Astrocyte (in vitro differentiated cells and primary cell): ENCODE measurements at regions not wholly inside any gene's neighbourhood (a gene's known extent, or its start where the extent isn't known, plus 50 kb on each side); places are given as distances from the start of the nearest gene placed in this dataset.

Source experiments
- EZH2 ChIP-seq: IDR thresholded peaks from 2 replicates; pipeline ENCODE4 v1.6.1; 2012; ENCODE audit warnings: mild to moderate bottlenecking, low read length, inconsistent platforms; ENCODE audit not compliant: insufficient read depth
- TF ChIP-seq, protein P1 (sequence below): IDR thresholded peaks from 2 replicates; pipeline ENCODE4 v1.5.1; 2011; ENCODE audit warnings: low read depth, mild to moderate bottlenecking, inconsistent platforms, low read length, moderate library complexity; ENCODE audit not compliant: insufficient read depth

GRCh38 chr2:236446521-236446920, 123.1 kb upstream of the ACKR3 start:
- TF ChIP-seq, protein P1, sequence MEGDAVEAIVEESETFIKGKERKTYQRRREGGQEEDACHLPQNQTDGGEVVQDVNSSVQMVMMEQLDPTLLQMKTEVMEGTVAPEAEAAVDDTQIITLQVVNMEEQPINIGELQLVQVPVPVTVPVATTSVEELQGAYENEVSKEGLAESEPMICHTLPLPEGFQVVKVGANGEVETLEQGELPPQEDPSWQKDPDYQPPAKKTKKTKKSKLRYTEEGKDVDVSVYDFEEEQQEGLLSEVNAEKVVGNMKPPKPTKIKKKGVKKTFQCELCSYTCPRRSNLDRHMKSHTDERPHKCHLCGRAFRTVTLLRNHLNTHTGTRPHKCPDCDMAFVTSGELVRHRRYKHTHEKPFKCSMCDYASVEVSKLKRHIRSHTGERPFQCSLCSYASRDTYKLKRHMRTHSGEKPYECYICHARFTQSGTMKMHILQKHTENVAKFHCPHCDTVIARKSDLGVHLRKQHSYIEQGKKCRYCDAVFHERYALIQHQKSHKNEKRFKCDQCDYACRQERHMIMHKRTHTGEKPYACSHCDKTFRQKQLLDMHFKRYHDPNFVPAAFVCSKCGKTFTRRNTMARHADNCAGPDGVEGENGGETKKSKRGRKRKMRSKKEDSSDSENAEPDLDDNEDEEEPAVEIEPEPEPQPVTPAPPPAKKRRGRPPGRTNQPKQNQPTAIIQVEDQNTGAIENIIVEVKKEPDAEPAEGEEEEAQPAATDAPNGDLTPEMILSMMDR: no peak
- TF ChIP-seq EZH2: no peak
